SK-N-SH treated with all-trans-retinoic acid at 6 μM for 48 hours (cell line): ENCODE measurements at regions not wholly inside any gene's neighbourhood (a gene's known extent, or its start where the extent isn't known, plus 50 kb on each side); places are given as distances from the start of the nearest gene placed in this dataset.
"Not testable (repeated sequence)": the region's sequence is repeated elsewhere in the genome, so short reads cannot be mapped to it uniquely, and the experiment has no call there.

Experiments used
- ATAC-seq: fragments of 200-7000 bp; cut with Tn5 transposase; 3 replicates; pipeline ENCODE4 v1.9.1; 2020; ENCODE audit warnings: mild to moderate bottlenecking, moderate library complexity
- ISL1 ChIP-seq: fragments of 250-450 bp; sonication (Bioruptor Pico); IDR thresholded peaks from 2 replicates; pipeline ENCODE4 v2.1.2; 2022; ENCODE audit warnings: mild to moderate bottlenecking, moderate library complexity
- OSR1 ChIP-seq: fragments of 250-450 bp; sonication (Bioruptor Pico); IDR thresholded peaks from 2 replicates; pipeline ENCODE4 v1.8.0; 2022; ENCODE audit warnings: moderate library complexity, mild to moderate bottlenecking, inconsistent platforms
- PPARA ChIP-seq: fragments of 250-450 bp; sonication (Bioruptor Pico); IDR thresholded peaks from 2 replicates; pipeline ENCODE4 v1.5.0; 2020; ENCODE audit warnings: mild to moderate bottlenecking, borderline replicate concordance
- RARB ChIP-seq: fragments of 250-450 bp; sonication (Bioruptor Pico); IDR thresholded peaks from 2 replicates; pipeline ENCODE4 v1.8.0; 2021; ENCODE audit warnings: mild to moderate bottlenecking, moderate library complexity
- SNAI2 ChIP-seq: fragments of 250-450 bp; sonication (Bioruptor Pico); IDR thresholded peaks from 2 replicates; pipeline ENCODE4 v1.5.0; 2020; ENCODE audit warnings: mild to moderate bottlenecking, moderate library complexity
- TOX ChIP-seq: fragments of 250-450 bp; sonication (Bioruptor Pico); IDR thresholded peaks from 2 replicates; pipeline ENCODE4 v1.8.0; 2021; ENCODE audit warnings: mild to moderate bottlenecking, moderate library complexity, borderline replicate concordance
- ZC3H10 ChIP-seq: fragments of 250-450 bp; sonication (Bioruptor Pico); IDR thresholded peaks from 2 replicates; pipeline ENCODE4 v1.5.1; 2021; ENCODE audit warnings: mild to moderate bottlenecking, moderate library complexity
- ZFP3 ChIP-seq: fragments of 250-450 bp; sonication (Bioruptor Pico); IDR thresholded peaks from 2 replicates; pipeline ENCODE4 v1.5.0; 2020; ENCODE audit warnings: mild to moderate bottlenecking, moderate library complexity
- ZNF70 ChIP-seq: fragments of 450-650 bp; formaldehyde crosslinking; IDR thresholded peaks from 2 replicates; pipeline ENCODE4 v1.5.0; 2020; ENCODE audit warnings: mild to moderate bottlenecking, moderate library complexity
- TF ChIP-seq, protein P1 (sequence below): fragments of 250-450 bp; sonication (Bioruptor Pico); IDR thresholded peaks from 2 replicates; pipeline ENCODE4 v1.8.0; 2021; ENCODE audit warnings: low read depth, mild to moderate bottlenecking, moderate library complexity, borderline replicate concordance
- TF ChIP-seq, protein P2 (sequence below): fragments of 250-450 bp; sonication (Bioruptor Pico); IDR thresholded peaks from 2 replicates; pipeline ENCODE4 v1.5.1; 2021; ENCODE audit warnings: mild to moderate bottlenecking, moderate library complexity
- TF ChIP-seq, protein P3 (sequence below): fragments of 250-450 bp; sonication (Bioruptor Pico); IDR thresholded peaks from 2 replicates; pipeline ENCODE4 v1.5.1; 2020; ENCODE audit warnings: low read depth, mild to moderate bottlenecking, moderate library complexity
- TF ChIP-seq, protein P4 (sequence below): fragments of 250-450 bp; sonication (Bioruptor Pico); IDR thresholded peaks from 2 replicates; pipeline ENCODE4 v1.8.0; 2020; ENCODE audit warnings: mild to moderate bottlenecking, moderate library complexity, borderline replicate concordance

DNA sequence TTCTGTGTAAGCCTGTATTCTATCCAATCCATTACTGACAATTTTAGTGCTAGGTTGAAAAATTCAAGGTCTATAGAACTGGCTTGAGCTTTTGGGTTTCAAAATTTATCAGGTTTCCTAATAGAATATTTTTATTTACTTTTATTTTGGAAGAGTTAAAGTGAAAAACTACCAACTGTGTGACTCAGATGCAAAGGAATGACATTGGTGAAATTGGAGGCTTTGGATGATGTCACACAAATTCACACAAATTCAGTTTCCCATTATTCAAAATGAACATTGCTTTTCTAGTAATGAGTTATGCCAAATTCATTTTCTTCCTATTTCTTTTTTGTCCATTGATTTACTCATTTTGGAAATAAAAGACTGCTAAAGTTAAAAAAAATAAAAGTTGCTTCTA lies 186.9 kb downstream of the ALX1 start:
- ATAC-seq, result 0 out of 3 replicates have a peak, but pooled peaks have one; percentile 26
- TF ChIP-seq ISL1 (CRISPR knock-in tag) (0 out of 2 replicates have a peak, but pooled peaks have one; percentile 4), SNAI2 (CRISPR knock-in tag) (no peak)

DNA sequence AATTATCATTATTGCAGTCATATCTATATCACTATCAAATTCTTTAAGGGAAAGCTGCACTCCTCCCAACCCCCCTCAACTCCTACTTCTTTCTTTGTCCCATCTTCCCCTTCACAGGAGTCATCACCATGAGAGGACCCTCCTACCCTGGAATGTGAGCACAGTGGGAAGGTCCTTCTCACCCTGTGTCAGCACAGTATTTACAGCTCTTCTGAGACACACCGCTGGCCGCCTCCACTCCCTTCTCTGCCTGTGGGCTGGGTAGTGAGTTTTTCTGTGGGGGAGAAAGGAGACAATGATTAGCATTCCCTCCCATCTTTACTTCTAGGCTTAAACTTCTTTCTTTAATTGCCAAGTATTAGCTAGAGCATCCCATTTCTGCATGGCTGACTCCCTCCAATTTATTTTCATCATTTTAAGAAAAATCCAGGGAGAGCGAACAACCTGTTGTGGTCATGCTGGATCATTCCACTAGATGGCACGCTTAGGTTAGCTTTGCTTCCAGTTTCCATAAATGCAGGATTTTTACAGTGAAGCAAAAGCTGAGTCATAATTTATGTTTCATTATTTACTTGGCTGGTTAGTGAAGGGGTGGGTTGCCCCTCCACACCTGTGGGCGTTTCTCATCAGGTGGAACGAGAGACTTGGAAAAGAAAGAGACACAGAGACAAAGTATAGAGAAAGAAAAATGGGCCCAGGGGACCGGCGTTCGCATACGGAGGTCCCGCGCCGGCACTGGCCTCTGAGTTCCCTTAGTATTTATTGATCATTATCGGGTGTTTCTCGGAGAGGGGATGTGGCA lies 188.5 kb downstream of the ALX1 start:
- peak; percentile 89 for ATAC-seq
- TF ChIP-seq, protein P1, sequence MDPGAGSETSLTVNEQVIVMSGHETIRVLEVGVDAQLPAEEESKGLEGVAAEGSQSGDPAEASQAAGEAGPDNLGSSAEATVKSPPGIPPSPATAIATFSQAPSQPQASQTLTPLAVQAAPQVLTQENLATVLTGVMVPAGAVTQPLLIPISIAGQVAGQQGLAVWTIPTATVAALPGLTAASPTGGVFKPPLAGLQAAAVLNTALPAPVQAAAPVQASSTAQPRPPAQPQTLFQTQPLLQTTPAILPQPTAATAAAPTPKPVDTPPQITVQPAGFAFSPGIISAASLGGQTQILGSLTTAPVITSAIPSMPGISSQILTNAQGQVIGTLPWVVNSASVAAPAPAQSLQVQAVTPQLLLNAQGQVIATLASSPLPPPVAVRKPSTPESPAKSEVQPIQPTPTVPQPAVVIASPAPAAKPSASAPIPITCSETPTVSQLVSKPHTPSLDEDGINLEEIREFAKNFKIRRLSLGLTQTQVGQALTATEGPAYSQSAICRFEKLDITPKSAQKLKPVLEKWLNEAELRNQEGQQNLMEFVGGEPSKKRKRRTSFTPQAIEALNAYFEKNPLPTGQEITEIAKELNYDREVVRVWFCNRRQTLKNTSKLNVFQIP (CRISPR knock-in tag), result no peak

DNA sequence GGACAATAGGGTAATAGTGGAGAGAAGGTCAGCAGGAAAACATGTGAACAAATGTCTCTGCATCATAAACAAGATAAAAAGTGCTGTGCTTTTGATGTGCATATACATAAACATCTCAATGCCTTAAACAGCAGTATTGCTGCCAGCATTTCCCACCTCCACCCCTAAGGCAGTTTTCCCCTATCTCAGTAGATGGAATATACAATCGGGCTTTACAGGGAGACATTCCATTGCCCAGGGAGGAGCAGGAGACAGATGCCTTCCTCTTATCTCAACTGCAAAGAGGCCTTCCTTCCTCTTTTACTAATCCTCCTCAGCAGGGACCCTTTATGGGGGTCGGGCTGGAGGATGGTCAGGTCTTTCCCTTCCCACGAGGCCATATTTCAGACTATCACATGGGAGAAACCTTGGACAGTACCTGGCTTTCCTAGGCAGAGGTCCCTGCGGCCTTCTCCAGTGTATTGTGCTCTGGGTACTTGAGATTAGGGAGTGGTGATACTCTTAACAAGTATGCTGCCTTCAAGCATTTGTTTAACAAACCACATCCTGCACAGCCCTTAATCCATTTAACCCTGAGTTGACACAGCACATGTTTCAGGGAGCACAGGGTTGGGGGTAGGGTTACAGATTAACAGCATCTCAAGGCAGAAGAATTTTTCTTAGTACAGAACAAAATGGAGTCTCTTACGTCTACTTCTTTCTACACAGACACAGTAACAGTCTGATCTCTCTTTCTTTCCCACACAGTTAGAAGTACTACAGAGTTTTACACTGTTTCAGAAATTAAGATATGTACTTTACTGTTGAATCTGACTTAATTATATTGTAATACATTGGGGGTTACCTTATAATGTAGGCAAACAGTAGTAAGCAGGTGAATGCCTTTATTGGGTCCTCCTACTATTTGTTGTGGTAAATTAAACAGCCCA lies 189.4 kb downstream of the ALX1 start:
- not testable (repeated sequence) for ATAC-seq

DNA sequence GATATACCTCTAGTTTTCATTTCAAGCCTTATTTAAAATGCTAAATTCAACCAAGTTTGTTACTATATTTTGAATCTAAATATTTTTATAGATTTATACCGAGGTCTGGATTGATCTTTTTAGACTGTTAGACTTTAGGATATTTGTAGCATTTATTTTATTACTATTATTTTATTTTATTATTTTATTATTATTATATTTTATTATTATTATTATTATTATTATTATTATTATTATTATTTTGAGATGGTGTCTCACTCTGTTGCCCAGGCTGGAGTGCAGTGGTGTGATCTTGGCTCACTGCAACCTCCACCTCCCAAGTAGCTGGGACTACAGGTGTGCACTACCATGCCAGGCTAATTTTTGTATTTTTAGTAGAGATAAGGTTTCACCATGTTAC lies 195.3 kb downstream of the ALX1 start:
- not testable (repeated sequence) for ATAC-seq

DNA sequence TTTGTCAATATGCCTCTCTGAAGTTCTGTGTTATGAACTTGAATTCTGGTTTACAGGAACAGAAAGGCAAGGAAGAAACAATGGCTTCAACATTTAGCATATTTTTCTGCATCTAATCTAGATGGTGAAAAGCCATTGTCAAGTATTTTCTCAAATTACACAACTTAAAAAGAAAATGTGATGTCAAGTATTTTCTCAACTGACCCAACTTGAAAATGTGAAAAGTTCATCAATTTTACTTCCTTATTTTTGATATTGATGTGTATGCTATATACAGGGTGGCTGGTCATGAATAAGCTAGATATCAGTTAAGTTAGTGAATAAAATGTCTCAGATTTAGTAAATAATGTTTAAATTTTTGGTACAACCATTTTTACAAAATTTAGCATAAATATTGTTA lies 196.7 kb downstream of the ALX1 start:
- ATAC-seq, result no peak
- TF ChIP-seq PPARA (CRISPR knock-in tag) (no peak), ZNF70 (no peak), OSR1 (CRISPR knock-in tag) (no peak), RARB (CRISPR knock-in tag) (no peak)
- TF ChIP-seq, protein P2, sequence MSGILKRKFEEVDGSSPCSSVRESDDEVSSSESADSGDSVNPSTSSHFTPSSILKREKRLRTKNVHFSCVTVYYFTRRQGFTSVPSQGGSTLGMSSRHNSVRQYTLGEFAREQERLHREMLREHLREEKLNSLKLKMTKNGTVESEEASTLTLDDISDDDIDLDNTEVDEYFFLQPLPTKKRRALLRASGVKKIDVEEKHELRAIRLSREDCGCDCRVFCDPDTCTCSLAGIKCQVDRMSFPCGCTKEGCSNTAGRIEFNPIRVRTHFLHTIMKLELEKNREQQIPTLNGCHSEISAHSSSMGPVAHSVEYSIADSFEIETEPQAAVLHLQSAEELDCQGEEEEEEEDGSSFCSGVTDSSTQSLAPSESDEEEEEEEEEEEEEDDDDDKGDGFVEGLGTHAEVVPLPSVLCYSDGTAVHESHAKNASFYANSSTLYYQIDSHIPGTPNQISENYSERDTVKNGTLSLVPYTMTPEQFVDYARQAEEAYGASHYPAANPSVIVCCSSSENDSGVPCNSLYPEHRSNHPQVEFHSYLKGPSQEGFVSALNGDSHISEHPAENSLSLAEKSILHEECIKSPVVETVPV (CRISPR knock-in tag), result no peak
- TF ChIP-seq, protein P3, sequence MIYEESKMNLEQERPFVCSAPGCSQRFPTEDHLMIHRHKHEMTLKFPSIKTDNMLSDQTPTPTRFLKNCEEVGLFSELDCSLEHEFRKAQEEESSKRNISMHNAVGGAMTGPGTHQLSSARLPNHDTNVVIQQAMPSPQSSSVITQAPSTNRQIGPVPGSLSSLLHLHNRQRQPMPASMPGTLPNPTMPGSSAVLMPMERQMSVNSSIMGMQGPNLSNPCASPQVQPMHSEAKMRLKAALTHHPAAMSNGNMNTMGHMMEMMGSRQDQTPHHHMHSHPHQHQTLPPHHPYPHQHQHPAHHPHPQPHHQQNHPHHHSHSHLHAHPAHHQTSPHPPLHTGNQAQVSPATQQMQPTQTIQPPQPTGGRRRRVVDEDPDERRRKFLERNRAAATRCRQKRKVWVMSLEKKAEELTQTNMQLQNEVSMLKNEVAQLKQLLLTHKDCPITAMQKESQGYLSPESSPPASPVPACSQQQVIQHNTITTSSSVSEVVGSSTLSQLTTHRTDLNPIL (CRISPR knock-in tag), result no peak
- TF ChIP-seq, protein P1 (CRISPR knock-in tag), result no peak
- TF ChIP-seq, protein P4, sequence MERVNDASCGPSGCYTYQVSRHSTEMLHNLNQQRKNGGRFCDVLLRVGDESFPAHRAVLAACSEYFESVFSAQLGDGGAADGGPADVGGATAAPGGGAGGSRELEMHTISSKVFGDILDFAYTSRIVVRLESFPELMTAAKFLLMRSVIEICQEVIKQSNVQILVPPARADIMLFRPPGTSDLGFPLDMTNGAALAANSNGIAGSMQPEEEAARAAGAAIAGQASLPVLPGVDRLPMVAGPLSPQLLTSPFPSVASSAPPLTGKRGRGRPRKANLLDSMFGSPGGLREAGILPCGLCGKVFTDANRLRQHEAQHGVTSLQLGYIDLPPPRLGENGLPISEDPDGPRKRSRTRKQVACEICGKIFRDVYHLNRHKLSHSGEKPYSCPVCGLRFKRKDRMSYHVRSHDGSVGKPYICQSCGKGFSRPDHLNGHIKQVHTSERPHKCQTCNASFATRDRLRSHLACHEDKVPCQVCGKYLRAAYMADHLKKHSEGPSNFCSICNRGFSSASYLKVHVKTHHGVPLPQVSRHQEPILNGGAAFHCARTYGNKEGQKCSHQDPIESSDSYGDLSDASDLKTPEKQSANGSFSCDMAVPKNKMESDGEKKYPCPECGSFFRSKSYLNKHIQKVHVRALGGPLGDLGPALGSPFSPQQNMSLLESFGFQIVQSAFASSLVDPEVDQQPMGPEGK, result no peak

DNA sequence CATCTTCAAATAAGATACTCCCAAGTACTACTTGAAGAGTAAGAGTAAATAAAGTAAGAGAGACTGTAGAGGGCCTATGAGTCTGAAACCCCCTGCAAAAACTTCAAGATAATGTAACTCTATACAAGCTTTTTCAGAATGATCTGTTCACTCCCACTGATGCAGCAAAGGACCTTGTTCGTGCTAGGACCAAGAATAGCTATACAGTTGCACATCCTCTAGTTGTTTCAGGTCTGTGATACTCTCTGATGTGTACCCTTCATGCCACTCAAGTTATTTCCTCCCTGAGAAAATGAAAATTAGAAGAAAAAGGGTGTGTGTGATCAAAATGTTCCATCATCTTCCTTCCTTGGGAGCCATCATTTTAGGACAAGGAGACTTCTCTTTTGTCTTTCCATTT lies 204.4 kb downstream of the ALX1 start:
- ATAC-seq, result no peak
- TF ChIP-seq ZC3H10 (CRISPR knock-in tag) (no peak), PPARA (CRISPR knock-in tag) (no peak), ZFP3 (CRISPR knock-in tag) (no peak), TOX (CRISPR knock-in tag) (no peak)
- TF ChIP-seq, protein P2 (CRISPR knock-in tag), result no peak
